Lower leg skin (tissue), 4 donors: ENCODE measurements at regions not wholly inside any gene's neighbourhood (a gene's known extent, or its start where the extent isn't known, plus 50 kb on each side); places are given as distances from the start of the nearest gene placed in this dataset.

Experiments
- DNase-seq, 2 donors: peaks; one replicate each; pipeline ENCODE4 v3.0.0-alpha.2; 2019; ENCODE audit warnings: low spot score in 2 of 2
- H3K4me3 ChIP-seq: fragments of 200-600 bp; sonication (generic); 2 replicates; pipeline ENCODE4 v1.5.1; 2017; ENCODE audit warnings: mild to moderate bottlenecking, low read depth; ENCODE audit not compliant: poor library complexity, severe bottlenecking
- POLR2A ChIP-seq, 2 donors: fragments of 450-650 bp; IDR thresholded peaks; one replicate each; pipeline ENCODE4 v1.6.1; 2016 to 2017; ENCODE audit warnings: antibody characterized with exemption in 2 of 2, mild to moderate bottlenecking in 1 of 2, moderate library complexity in 1 of 2
- WGBS, 2 donors: methylation state at CpG; one replicate each; pipeline ENCODE4 v1.1.5; 2018; 5-methylcytosine and 5-hydroxymethylcytosine counted together
- intact Hi-C: fragments of 100-400 bp; cut with DNase I; formaldehyde crosslinking; loops from one replicate; pipeline ENCODE4 v1.15.0; 2023; ENCODE audit warnings: low total_unique reads
- TF ChIP-seq, protein P1 (sequence below), 3 donors: fragments of 450-650 bp; IDR thresholded peaks; one replicate each; pipeline ENCODE4 v1.5.1; 2016; ENCODE audit warnings: antibody characterized with exemption in 3 of 3, mild to moderate bottlenecking in 3 of 3, moderate library complexity in 2 of 3

DNA sequence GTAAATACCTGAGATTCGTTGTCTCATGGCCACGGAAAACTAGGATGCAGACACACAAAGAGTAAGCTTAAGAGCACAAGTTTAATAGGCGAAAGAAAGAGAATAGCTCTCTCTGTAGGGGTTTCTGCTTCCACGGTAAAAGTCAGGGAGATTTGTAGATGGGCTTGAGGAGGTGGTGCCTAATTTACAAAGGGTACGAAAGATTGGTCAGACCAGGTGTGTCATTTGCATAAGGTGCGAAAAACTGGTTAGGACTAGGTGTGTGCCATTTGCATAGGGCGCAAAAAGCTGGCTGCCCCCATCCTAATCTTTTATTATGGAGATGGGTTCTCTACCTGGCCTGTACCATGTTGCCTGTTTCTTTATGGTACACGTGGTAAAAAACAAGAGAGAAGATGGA, 170.5 kb upstream of the DOK6 start:
- WGBS, 2 donors, result 77 to 80% methylated on average over 8 of the region's 8 CpGs

DNA sequence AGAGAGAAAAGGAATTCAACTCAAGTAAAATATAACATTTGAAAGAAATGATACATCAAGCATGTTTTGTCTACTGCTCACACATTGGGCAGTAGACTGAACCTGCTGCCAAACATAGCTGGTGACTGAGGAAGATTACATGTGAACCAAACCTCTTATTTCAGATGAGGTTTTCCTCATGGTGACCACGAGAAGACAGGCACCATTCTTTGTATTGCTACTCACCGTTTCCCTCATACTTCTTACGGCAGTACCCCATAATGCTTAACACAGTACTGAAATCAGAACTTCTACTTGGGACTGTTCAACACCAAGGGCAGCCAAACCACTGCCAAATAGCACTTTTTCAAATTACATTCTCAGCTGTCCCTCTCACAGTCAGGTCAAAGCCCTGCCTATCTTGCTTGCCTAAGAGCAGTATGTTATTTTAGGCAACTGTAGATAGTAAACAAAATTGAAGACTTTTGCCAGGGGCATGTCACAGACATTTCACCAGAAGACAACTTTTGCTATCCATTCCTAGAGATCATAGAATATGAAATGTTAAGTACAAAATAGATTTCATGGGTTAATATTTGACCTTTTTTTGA, 167.1 kb upstream of the DOK6 start:
- no peak for DNase-seq
- no peak overlapping the region for H3K4me3 ChIP-seq
- intact Hi-C loops, result no loop called here
- no peak for TF ChIP-seq POLR2A (IDR thresholded peaks at IDR 0.05)
- TF ChIP-seq, protein P1, sequence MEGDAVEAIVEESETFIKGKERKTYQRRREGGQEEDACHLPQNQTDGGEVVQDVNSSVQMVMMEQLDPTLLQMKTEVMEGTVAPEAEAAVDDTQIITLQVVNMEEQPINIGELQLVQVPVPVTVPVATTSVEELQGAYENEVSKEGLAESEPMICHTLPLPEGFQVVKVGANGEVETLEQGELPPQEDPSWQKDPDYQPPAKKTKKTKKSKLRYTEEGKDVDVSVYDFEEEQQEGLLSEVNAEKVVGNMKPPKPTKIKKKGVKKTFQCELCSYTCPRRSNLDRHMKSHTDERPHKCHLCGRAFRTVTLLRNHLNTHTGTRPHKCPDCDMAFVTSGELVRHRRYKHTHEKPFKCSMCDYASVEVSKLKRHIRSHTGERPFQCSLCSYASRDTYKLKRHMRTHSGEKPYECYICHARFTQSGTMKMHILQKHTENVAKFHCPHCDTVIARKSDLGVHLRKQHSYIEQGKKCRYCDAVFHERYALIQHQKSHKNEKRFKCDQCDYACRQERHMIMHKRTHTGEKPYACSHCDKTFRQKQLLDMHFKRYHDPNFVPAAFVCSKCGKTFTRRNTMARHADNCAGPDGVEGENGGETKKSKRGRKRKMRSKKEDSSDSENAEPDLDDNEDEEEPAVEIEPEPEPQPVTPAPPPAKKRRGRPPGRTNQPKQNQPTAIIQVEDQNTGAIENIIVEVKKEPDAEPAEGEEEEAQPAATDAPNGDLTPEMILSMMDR (IDR thresholded peaks at IDR 0.05), result no peak
- WGBS, 2 donors, result 90 to 93% methylated on average over 3 of the region's 3 CpGs

More for the DNA sequence above, 170.5 kb upstream of the DOK6 start:
- H3K4me3 ChIP-seq, result no peak overlapping the region
- intact Hi-C loops, result no loop called here
- no peak for TF ChIP-seq POLR2A (IDR thresholded peaks at IDR 0.05)
- TF ChIP-seq, protein P1 (IDR thresholded peaks at IDR 0.05), result no peak
- DNase-seq, result no peak

DNA sequence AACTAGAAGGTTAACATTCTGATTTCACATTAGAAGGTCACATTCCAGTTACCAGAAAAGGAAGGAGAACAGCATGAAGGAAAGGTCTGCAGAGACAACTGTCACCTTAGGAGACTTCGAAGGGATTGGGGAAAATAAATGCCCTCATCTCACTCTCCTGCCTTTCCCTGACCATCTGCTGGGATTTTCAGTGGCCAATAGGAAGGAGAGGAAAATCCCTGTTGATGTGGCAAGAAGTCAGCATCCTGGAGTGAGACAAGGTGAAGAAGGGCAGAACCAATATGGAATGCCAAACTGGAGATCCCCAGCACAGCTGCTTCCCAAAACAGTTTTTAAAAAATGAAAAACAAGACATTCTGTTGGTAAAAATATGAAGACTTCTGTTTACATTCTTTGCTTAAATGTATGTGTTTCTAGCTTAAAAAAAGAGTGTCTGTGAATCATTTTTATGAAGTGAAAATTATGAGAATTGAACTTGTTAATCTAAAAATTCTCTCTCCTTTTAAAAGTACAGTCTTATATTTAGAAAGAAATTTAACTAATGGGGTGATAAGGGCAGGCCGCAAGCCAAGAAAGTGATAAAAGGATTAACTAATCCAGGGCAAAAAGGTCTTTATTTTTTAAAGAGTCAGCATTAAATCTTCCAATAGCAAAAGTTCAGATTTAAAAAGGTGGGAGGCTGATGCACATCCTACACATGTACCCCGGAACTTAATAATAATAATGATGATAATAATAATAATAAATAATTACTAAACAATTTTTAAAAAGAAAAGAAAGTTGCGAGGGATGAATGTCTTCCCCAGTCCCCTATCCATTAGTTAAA, 160.6 kb upstream of the DOK6 start:
- intact Hi-C loops, result no loop called here
- TF ChIP-seq, protein P1 (IDR thresholded peaks at IDR 0.05), result no peak
- no peak for TF ChIP-seq POLR2A (IDR thresholded peaks at IDR 0.05)
- no peak overlapping the region for H3K4me3 ChIP-seq
- no peak for DNase-seq
- 79 to 86% methylated on average over 4 of the region's 4 CpGs for WGBS, 2 donors

DNA sequence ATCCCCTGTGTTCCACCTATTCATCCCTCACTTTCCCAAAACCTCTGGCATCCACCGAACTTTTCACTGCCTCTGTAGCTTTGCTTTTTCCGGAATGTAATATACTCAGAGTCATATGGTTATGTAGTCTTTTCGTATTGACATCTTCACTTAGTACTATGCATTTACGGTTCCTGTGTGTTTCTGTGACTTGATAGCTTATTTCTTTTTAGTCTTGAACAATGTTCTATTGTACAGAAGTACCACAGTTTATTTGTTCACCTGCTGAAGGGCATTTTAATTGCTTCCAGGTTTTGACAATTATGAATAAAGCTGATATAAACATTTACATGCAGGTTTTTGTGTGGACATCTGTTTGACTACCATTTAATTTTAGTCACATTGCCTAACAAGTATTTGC, 154.7 kb upstream of the DOK6 start:
- no peak overlapping the region for H3K4me3 ChIP-seq
- intact Hi-C loops, result no loop called here
- no peak for DNase-seq
- TF ChIP-seq POLR2A (IDR thresholded peaks at IDR 0.05), result no peak
- TF ChIP-seq, protein P1 (IDR thresholded peaks at IDR 0.05), result no peak
- 77 to 80% methylated on average over 4 of the region's 4 CpGs for WGBS, 2 donors

DNA sequence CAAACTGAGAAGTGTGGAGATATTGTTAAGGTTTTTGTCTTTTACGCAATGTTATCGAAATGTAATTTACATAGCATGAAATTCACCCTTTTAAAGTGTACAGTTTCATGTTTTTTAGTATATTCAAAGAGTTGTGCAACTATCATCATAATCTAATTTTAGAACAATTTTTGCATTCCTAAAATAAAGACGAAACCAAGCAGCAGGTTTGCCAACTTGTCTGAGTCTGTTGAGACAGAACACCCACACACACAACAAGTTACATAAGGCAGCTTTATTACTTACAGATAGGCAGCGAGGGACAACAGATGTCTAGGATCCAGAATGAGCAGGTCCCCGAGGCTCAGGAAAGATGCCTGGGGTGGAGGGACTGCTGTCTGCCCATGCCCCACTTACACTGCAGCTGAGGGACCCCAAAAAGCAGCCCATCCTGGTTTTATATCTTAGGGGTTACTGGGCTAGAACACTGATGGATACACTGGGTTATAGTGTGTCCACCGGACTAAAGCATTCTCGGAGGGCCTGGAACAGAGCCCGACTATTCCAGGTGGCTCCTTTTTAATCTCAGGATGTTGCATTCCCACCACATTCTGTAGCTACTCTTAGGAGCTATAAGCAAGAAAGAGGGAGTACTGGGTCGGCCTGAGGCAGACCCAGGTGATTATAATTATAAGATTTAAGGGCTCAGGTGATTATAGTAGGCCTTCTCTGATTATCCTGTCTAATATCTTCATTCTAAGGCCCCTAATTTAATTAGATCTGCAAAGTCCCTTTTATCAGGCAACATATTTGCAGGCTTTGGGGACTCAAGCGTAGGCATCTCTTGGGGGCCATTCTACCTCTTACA, 150.2 kb upstream of the DOK6 start:
- DNase-seq, result no peak
- TF ChIP-seq, protein P1 (IDR thresholded peaks at IDR 0.05), result no peak
- TF ChIP-seq POLR2A (IDR thresholded peaks at IDR 0.05), result no peak
- WGBS, 2 donors, result 35 to 41% methylated on average over 10 of the region's 10 CpGs

More for the DNA sequence above, 150.2 kb upstream of the DOK6 start:
- intact Hi-C loops, result no loop called here
- H3K4me3 ChIP-seq, result no peak overlapping the region
